MM.1S (cell line): ENCODE measurements at regions not wholly inside any gene's neighbourhood (a gene's known extent, or its start where the extent isn't known, plus 50 kb on each side); places are given as distances from the start of the nearest gene placed in this dataset.

Experiments
- DNase-seq: peaks from one replicate; pipeline ENCODE4 v3.0.0-alpha.2; 2015
- H2AFZ ChIP-seq: fragments of 300-600 bp; sonication (generic); 2 replicates; pipeline ENCODE4 v1.6.0; 2016; ENCODE audit warnings: antibody characterized with exemption, low read length
- H3F3A ChIP-seq: fragments of 300-600 bp; sonication (generic); 2 replicates; pipeline ENCODE4 v1.6.1; 2016; ENCODE audit warnings: mild to moderate bottlenecking, antibody characterized with exemption, low read length, moderate library complexity, mixed read lengths; ENCODE audit not compliant: insufficient read depth
- H3K27ac ChIP-seq: fragments of 300-600 bp; sonication (generic); 2 replicates; pipeline ENCODE4 v1.5.1; 2016; ENCODE audit warnings: mild to moderate bottlenecking, low read length
- H3K27me3 ChIP-seq: fragments of 300-600 bp; sonication (generic); replicated peaks from 2 replicates; pipeline ENCODE4 v1.6.0; 2016; ENCODE audit warnings: low read length; ENCODE audit not compliant: insufficient read depth
- H3K36me3 ChIP-seq: fragments of 300-600 bp; sonication (generic); replicated peaks from 2 replicates; pipeline ENCODE4 v1.6.1; 2016; ENCODE audit warnings: mild to moderate bottlenecking, low read length, mixed read lengths; ENCODE audit not compliant: insufficient read depth
- H3K4me1 ChIP-seq: fragments of 300-600 bp; sonication (generic); 2 replicates; pipeline ENCODE4 v1.6.1; 2016; ENCODE audit warnings: low read length, mixed read lengths
- H3K4me2 ChIP-seq: fragments of 300-600 bp; sonication (generic); 2 replicates; pipeline ENCODE4 v1.6.0; 2016; ENCODE audit warnings: low read depth, low read length
- H3K4me3 ChIP-seq: fragments of 300-600 bp; sonication (generic); 2 replicates; pipeline ENCODE4 v1.5.1; 2016; ENCODE audit warnings: low read length, mixed read lengths
- H3K79me2 ChIP-seq: fragments of 300-600 bp; sonication (generic); 2 replicates; pipeline ENCODE4 v1.6.1; 2016; ENCODE audit warnings: mixed run types, low read length, mixed read lengths
- H3K9ac ChIP-seq: fragments of 300-600 bp; sonication (generic); 2 replicates; pipeline ENCODE4 v1.6.1; 2016; ENCODE audit warnings: low read length, mixed read lengths
- H3K9me2 ChIP-seq: fragments of 300-600 bp; sonication (generic); replicated peaks from 2 replicates; pipeline ENCODE4 v1.6.1; 2016; ENCODE audit warnings: mild to moderate bottlenecking, low read length, mixed read lengths; ENCODE audit not compliant: insufficient read depth
- H3K9me3 ChIP-seq: fragments of 300-600 bp; sonication (generic); replicated peaks from 2 replicates; pipeline ENCODE4 v1.6.1; 2016; ENCODE audit warnings: mild to moderate bottlenecking, low read length, mixed read lengths; ENCODE audit not compliant: insufficient read depth
- H4K20me1 ChIP-seq: fragments of 300-600 bp; sonication (generic); 2 replicates; pipeline ENCODE4 v1.6.1; 2016; ENCODE audit warnings: mild to moderate bottlenecking, low read length, moderate library complexity, mixed read lengths; ENCODE audit not compliant: insufficient read depth
- EZH2 ChIP-seq: fragments of 300-600 bp; sonication (generic); optimal IDR thresholded peaks from 2 replicates; pipeline ENCODE3; 2017; ENCODE audit warnings: low read depth, mild to moderate bottlenecking, antibody characterized with exemption, low read length, mixed read lengths
- EZH2phosphoT487 ChIP-seq: fragments of 300-600 bp; sonication (generic); IDR thresholded peaks from 2 replicates; pipeline ENCODE4 v1.6.1; 2018; ENCODE audit warnings: antibody characterized with exemption, low read length
- TF ChIP-seq, protein P1 (sequence below): fragments of 300-600 bp; sonication (generic); IDR thresholded peaks from 2 replicates; pipeline ENCODE4 v1.5.1; 2016; ENCODE audit warnings: antibody characterized with exemption, low read length, mixed read lengths

DNA sequence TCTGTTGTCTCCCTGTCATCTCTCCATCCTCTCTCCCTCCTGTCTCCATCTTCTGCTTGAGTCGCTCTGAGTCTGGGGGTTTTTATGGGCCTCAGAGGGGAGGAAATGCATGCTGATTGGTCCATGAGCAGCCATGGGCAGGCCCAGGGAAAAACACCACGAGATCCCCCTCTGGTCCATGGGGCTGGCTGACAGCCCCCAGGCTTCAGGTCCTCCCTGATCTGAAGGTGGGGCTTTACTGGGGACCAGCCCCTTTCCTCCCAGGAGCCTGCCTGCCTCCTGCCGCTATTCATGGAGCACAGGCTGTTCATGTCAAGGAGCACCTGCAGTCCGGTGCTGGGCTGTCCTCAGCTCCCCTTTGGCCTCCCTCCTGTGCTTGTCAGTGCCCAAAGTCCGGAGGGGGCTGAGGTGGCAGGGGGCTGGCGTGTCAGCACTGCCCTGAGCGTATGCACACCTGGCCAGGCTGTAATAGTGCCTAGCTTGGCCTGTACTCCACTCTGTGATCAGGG is 59.6 kb upstream of the DLX2 start:
- H2AFZ ChIP-seq: no peak overlapping the region
- no peaks in the 10 kb centered on the region for H3K4me1 ChIP-seq
- DNase-seq: no peak
- no peaks in the 10 kb centered on the region for H3F3A ChIP-seq
- no peaks in the 10 kb centered on the region for H3K9me2 ChIP-seq
- H3K27me3 ChIP-seq: no peaks in the 10 kb centered on the region
- no peak overlapping the region for H3K27ac ChIP-seq
- no peak overlapping the region for H3K4me3 ChIP-seq
- TF ChIP-seq, protein P1, sequence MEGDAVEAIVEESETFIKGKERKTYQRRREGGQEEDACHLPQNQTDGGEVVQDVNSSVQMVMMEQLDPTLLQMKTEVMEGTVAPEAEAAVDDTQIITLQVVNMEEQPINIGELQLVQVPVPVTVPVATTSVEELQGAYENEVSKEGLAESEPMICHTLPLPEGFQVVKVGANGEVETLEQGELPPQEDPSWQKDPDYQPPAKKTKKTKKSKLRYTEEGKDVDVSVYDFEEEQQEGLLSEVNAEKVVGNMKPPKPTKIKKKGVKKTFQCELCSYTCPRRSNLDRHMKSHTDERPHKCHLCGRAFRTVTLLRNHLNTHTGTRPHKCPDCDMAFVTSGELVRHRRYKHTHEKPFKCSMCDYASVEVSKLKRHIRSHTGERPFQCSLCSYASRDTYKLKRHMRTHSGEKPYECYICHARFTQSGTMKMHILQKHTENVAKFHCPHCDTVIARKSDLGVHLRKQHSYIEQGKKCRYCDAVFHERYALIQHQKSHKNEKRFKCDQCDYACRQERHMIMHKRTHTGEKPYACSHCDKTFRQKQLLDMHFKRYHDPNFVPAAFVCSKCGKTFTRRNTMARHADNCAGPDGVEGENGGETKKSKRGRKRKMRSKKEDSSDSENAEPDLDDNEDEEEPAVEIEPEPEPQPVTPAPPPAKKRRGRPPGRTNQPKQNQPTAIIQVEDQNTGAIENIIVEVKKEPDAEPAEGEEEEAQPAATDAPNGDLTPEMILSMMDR: no peak
- TF ChIP-seq EZH2 (no peak), EZH2phosphoT487 (no peak)
- no peaks in the 10 kb centered on the region for H3K79me2 ChIP-seq
- H3K9ac ChIP-seq: no peak overlapping the region
- no peak overlapping the region for H3K4me2 ChIP-seq
- no peaks in the 10 kb centered on the region for H3K9me3 ChIP-seq
- no peaks in the 10 kb centered on the region for H3K36me3 ChIP-seq
- H4K20me1 ChIP-seq: no peaks in the 10 kb centered on the region

DNA sequence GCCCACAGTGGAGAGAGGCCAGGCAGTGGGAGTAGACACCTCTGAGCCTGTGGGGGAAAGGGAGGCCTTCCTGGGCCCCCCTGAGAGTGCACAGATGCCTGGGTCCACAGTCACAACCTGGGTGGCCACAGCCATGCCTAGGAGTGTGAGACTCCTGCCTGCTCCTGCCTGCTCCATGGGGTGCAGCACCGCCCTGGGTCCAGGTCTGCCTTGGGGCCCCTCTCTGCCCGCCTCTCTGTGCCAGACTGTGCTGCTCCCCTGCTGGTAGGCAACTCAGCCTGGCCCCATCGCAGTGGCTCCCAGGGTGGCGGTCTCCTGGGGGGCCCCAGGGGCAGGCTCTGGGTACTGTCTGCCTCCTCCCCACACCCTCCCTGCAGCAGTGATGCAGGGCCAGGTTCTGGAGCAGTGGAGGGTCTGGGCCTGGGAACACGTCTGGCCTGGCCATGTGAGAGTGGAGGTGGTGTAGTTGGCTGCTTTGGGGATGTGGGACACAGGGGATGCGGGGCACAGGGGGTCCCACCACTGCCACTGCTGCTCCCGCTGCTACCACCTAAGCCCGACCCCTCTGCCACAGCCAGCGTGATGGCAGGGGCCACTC is 60.1 kb upstream of the DLX2 start:
- H3K27ac ChIP-seq: no peak overlapping the region
- H3K9me3 ChIP-seq: no peaks in the 10 kb centered on the region
- DNase-seq: no peak
- H3K79me2 ChIP-seq: no peaks in the 10 kb centered on the region
- no peaks in the 10 kb centered on the region for H3K36me3 ChIP-seq
- H3F3A ChIP-seq: no peaks in the 10 kb centered on the region
- no peak overlapping the region for H3K4me2 ChIP-seq
- no peak for TF ChIP-seq EZH2
- TF ChIP-seq EZH2phosphoT487: no peak
- no peak overlapping the region for H3K4me3 ChIP-seq
- H2AFZ ChIP-seq: no peak overlapping the region
- no peaks in the 10 kb centered on the region for H3K9me2 ChIP-seq
- no peaks in the 10 kb centered on the region for H4K20me1 ChIP-seq
- H3K9ac ChIP-seq: no peak overlapping the region
- H3K4me1 ChIP-seq: no peaks in the 10 kb centered on the region
- no peaks in the 10 kb centered on the region for H3K27me3 ChIP-seq

DNA sequence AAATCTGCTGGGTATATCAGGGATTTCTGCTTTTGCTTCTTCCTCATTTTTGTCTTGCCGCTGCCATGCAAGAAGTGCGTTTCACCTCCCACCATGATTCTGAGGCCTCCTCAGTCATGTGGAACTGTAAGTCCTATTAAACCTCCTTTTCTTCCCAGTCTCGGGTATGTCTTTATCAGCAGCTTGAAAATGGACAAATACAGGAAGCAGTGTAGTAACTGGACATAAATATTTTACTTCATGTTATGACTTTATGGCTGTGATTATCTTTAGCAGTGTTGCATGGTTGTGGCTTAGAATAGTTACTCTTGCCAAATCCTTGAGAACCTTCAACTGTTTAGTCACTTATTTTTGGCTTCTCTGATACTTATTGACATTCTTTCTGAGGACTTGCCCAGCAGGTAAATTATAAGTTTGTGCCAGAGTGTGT is 66.2 kb upstream of the DLX2 start:
- no peaks in the 10 kb centered on the region for H3K9me2 ChIP-seq
- H3K4me1 ChIP-seq: 0 out of 2 replicates have a peak, but pooled peaks cover 4% of the 10 kb centered on the region
- no peaks in the 10 kb centered on the region for H3K36me3 ChIP-seq
- DNase-seq: no peak
- no peak overlapping the region for H3K4me2 ChIP-seq
- H3K9ac ChIP-seq: no peak overlapping the region
- no peak overlapping the region for H3K4me3 ChIP-seq
- no peaks in the 10 kb centered on the region for H4K20me1 ChIP-seq
- TF ChIP-seq EZH2phosphoT487 (no peak), EZH2 (no peak)
- TF ChIP-seq, protein P1: no peak
- H2AFZ ChIP-seq: no peak overlapping the region
- H3F3A ChIP-seq: no peaks in the 10 kb centered on the region
- no peaks in the 10 kb centered on the region for H3K9me3 ChIP-seq
- no peak overlapping the region for H3K27ac ChIP-seq
- H3K27me3 ChIP-seq: no peaks in the 10 kb centered on the region
- no peaks in the 10 kb centered on the region for H3K79me2 ChIP-seq

DNA sequence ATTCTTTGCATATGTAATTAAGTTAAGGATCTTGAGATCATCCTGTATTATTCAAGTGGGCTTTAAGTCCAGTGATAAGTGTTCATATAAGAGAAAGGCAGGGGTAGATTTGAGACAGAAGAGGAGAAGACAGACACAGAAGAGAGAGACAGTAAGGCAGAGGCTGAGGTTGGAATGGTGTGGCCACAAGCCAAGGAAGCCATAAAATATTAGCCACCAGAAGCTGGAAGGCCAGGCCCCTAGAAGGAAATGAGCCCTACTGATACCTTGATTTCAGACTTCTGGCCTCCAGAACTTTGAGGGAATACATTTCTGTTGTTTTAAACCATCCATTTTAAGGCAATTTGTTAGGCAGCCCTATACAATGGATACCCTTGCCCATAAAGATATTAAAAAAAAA is 66.9 kb upstream of the DLX2 start:
- Histone ChIP-seq H2AFZ (no peak overlapping the region), H3K4me1 (0 out of 2 replicates have a peak, but pooled peaks cover 4% of the 10 kb centered on the region), H4K20me1 (no peaks in the 10 kb centered on the region), H3K4me2 (no peak overlapping the region), H3K36me3 (no peaks in the 10 kb centered on the region), H3K27ac (no peak overlapping the region), H3K4me3 (no peak overlapping the region), H3K27me3 (no peaks in the 10 kb centered on the region), H3F3A (no peaks in the 10 kb centered on the region), H3K9ac (no peak overlapping the region), H3K9me2 (no peaks in the 10 kb centered on the region), H3K79me2 (no peaks in the 10 kb centered on the region), H3K9me3 (no peaks in the 10 kb centered on the region)
- no peak for DNase-seq
- TF ChIP-seq EZH2 (no peak), EZH2phosphoT487 (no peak)
- TF ChIP-seq, protein P1: no peak
